ENCODE measurements at regions not wholly inside any gene's neighbourhood (a gene's known extent, or its start where the extent isn't known, plus 50 kb on each side); places are given as distances from the start of the nearest gene placed in this dataset.
A peak's percentile ranks its signal among the peaks of the same experiment; 100 is the strongest.

DNA sequence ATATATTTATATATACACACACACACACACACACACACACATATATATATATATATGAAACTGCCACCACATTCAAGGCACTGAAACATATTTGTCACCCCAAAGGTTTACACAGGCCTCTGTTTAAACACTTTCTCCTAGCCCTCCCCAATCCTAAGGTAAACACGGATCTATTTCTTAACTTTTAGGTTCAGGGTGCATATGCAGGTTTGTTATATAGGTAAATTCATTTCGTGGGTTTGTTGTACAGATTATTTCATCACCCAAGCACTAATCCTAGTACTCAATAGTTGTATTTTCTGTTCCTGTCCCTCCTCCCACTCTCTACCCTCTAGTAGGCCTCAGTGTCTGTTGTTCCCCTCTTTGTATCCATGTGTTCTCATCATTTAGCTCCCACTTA lies 305.0 kb downstream of the GPR37 start (continued):
- TF ChIP-seq FOXK1 (CRISPR knock-in tag; IDR thresholded peaks at IDR 0.05; ENCODE audit: borderline replicate concordance, low read depth) (no peak), ZBTB37 (CRISPR knock-in tag; IDR thresholded peaks at IDR 0.05) (no peak), SALL2 (CRISPR knock-in tag; IDR thresholded peaks at IDR 0.05) (no peak), ZMAT5 (CRISPR knock-in tag; IDR thresholded peaks at IDR 0.05; ENCODE audit: borderline replicate concordance, low read depth) (no peak), SRY (CRISPR knock-in tag; IDR thresholded peaks at IDR 0.05) (no peak), YEATS4 (CRISPR knock-in tag; IDR thresholded peaks at IDR 0.05; ENCODE audit: borderline replicate concordance) (no peak), FOXO1 (CRISPR knock-in tag; IDR thresholded peaks at IDR 0.05) (no peak), ZNF652 (CRISPR knock-in tag; IDR thresholded peaks at IDR 0.05; ENCODE audit: borderline replicate concordance, low read depth) (no peak), HNF4G (IDR thresholded peaks at IDR 0.05; ENCODE audit: borderline replicate concordance, low read depth, low read length) (0 out of 2 replicates have a peak, but pooled peaks have one; percentile 17), HNF4G (CRISPR knock-in tag; IDR thresholded peaks at IDR 0.05; ENCODE audit: borderline replicate concordance, low read depth) (no peak), ZNF674 (CRISPR knock-in tag; IDR thresholded peaks at IDR 0.05; ENCODE audit: low read depth) (no peak), ZNF569 (CRISPR knock-in tag; IDR thresholded peaks at IDR 0.05; ENCODE audit: borderline replicate concordance) (no peak), DNMT3B (CRISPR knock-in tag; conservative IDR thresholded peaks at IDR 0.05) (no peak), EHMT2 (IDR thresholded peaks at IDR 0.05; ENCODE audit: borderline replicate concordance, low read depth, low read length) (no peak), NFRKB (IDR thresholded peaks at IDR 0.05) (no peak), HDAC2 (CRISPR knock-in tag; IDR thresholded peaks at IDR 0.05) (0 out of 2 replicates have a peak, but pooled peaks have one; percentile 38), ZNF530 (CRISPR knock-in tag; IDR thresholded peaks at IDR 0.05; ENCODE audit: low read depth) (no peak), FOXJ3 (CRISPR knock-in tag; IDR thresholded peaks at IDR 0.05; ENCODE audit: borderline replicate concordance) (peak; percentile 51; the same call in 1 of the 2 replicates), RXRA (CRISPR knock-in tag; IDR thresholded peaks at IDR 0.05) (no peak), ISL2 (CRISPR knock-in tag; IDR thresholded peaks at IDR 0.05) (peak; percentile 39; the same call in 1 of the 2 replicates), RARA (CRISPR knock-in tag; IDR thresholded peaks at IDR 0.05) (peak; percentile 28; the same call in 1 of the 2 replicates), RBFOX2 (IDR thresholded peaks at IDR 0.05; ENCODE audit: low read depth, low read length) (no peak)
- TF ChIP-seq, protein P1, sequence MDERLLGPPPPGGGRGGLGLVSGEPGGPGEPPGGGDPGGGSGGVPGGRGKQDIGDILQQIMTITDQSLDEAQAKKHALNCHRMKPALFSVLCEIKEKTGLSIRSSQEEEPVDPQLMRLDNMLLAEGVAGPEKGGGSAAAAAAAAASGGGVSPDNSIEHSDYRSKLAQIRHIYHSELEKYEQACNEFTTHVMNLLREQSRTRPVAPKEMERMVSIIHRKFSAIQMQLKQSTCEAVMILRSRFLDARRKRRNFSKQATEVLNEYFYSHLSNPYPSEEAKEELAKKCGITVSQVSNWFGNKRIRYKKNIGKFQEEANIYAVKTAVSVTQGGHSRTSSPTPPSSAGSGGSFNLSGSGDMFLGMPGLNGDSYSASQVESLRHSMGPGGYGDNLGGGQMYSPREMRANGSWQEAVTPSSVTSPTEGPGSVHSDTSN (CRISPR knock-in tag; IDR thresholded peaks at IDR 0.05), result no peak
- TF ChIP-seq, protein P2, sequence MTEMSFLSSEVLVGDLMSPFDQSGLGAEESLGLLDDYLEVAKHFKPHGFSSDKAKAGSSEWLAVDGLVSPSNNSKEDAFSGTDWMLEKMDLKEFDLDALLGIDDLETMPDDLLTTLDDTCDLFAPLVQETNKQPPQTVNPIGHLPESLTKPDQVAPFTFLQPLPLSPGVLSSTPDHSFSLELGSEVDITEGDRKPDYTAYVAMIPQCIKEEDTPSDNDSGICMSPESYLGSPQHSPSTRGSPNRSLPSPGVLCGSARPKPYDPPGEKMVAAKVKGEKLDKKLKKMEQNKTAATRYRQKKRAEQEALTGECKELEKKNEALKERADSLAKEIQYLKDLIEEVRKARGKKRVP (CRISPR knock-in tag; IDR thresholded peaks at IDR 0.05), result peak in 1 of 2 experiments; percentile 79; a peak in 2 of 4 replicates
- TF ChIP-seq, protein P3, sequence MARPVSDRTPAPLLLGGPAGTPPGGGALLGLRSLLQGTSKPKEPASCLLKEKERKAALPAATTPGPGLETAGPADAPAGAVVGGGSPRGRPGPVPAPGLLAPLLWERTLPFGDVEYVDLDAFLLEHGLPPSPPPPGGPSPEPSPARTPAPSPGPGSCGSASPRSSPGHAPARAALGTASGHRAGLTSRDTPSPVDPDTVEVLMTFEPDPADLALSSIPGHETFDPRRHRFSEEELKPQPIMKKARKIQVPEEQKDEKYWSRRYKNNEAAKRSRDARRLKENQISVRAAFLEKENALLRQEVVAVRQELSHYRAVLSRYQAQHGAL (CRISPR knock-in tag; IDR thresholded peaks at IDR 0.05; ENCODE audit: not compliant biosample characterization), result no peak
- TF ChIP-seq, protein P4, sequence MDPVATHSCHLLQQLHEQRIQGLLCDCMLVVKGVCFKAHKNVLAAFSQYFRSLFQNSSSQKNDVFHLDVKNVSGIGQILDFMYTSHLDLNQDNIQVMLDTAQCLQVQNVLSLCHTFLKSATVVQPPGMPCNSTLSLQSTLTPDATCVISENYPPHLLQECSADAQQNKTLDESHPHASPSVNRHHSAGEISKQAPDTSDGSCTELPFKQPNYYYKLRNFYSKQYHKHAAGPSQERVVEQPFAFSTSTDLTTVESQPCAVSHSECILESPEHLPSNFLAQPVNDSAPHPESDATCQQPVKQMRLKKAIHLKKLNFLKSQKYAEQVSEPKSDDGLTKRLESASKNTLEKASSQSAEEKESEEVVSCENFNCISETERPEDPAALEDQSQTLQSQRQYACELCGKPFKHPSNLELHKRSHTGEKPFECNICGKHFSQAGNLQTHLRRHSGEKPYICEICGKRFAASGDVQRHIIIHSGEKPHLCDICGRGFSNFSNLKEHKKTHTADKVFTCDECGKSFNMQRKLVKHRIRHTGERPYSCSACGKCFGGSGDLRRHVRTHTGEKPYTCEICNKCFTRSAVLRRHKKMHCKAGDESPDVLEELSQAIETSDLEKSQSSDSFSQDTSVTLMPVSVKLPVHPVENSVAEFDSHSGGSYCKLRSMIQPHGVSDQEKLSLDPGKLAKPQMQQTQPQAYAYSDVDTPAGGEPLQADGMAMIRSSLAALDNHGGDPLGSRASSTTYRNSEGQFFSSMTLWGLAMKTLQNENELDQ (CRISPR knock-in tag; IDR thresholded peaks at IDR 0.05; ENCODE audit: borderline replicate concordance), result no peak
